Fibroblast of skin of scalp (primary cell): ENCODE measurements at regions not wholly inside any gene's neighbourhood (a gene's known extent, or its start where the extent isn't known, plus 50 kb on each side); places are given as distances from the start of the nearest gene placed in this dataset.

Experiments used
- DNase-seq: peaks from one replicate; pipeline ENCODE4 v3.0.0-alpha.2; 2013

DNA sequence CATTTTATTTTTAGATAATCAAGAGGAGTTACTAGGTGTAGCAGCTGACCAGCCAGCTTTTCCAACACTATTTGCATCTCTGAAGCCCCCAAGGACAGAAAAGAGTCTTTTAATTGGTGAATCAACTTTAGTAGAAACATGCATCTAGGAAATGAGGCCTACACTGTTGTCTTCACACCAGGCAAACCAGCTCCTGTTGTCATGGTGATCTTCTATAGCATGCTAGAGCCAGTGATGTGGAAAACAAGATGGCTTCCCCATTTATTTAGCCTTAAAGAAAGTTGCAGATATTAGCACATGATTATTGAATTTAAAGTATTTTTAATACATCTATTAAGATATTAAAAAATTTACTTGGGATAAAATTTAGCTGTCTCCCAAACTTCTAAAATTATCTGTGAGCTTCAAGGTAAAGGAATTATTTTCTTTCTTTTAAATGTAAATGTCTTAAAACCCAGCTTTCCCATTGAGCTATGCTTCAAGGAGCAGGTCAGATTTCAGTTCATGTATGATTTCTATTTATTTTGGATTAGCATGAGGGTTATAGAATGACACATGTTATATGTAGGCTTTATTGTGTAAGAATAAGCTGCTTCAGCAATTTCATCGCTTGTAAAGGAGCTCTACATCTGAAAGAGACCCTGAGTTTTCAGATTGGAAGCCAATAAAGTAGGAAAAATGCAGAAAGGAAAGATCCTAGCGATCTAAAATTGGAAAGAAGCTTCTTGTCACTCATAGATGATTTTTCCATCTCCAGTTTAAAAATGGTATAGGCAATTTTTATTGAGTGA, 564.9 kb upstream of the CITED2 start:
- no peak for DNase-seq

GRCh38 chr6:139932671-139933070, 558.2 kb upstream of the CITED2 start:
- DNase-seq, result no peak

- DNase-seq, result no peak
Observed at GRCh38 chr6:139931747-139932146, 557.3 kb upstream of the CITED2 start.

- DNase-seq, result no peak
Observed at GRCh38 chr6:139927742-139928305, 553.4 kb upstream of the CITED2 start.

GRCh38 chr6:139927236-139927635, 552.8 kb upstream of the CITED2 start:
- DNase-seq, result peak; percentile 85

DNA sequence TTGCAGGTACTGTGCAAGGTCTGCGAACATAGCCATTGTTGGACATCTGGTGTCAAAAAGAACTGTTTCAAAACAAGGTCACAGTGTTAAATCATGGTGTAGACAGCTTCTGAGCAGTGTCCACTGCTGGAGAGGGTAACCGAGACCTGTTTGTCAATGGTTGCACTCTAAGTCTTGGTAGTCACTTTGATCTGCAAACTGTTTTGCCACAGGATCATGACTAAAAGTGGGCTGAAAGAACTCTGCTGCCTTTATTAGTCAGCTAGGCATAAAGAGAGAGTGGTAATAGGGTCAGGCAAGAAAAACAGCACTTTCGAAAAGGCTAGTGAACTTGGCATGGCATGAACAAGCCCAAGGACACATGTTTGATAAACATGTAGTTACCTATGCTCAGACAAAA, 552.3 kb upstream of the CITED2 start:
- DNase-seq, result no peak

DNA sequence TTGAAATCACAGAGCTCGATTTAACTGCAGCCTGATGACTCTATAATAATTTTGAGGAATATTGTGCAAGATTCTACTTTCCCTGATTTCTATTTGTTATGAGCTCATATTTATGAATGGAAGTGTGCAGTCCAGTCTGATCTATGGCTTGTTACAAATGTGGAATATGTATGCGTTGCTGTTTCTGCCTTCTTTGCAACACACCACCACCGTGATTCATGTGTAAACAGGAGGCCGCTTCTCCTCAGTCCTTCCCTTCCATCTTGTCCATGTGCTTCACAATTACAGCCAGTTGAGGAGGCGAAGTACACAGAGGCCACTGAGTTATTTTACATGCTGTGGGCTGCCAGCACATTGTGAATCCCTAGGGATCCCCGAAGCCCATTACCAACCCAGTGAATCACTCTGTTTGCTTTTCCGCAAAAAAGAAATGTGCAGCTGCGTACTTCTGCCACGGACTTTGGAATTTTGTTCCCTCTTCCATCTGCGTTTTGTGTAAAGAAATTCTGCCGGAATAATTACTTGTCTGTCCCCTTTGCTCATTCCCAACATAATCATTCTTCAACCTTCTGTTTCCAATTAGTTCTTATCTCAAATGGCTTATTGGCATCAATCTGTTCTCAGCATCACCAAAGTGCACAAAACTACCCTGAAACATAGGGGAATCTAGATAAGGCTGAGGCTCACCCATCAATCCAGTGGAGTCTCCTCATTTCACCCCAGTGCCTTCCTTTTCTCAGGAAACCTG, 551.6 kb upstream of the CITED2 start:
- peak; percentile 96 for DNase-seq

DNA sequence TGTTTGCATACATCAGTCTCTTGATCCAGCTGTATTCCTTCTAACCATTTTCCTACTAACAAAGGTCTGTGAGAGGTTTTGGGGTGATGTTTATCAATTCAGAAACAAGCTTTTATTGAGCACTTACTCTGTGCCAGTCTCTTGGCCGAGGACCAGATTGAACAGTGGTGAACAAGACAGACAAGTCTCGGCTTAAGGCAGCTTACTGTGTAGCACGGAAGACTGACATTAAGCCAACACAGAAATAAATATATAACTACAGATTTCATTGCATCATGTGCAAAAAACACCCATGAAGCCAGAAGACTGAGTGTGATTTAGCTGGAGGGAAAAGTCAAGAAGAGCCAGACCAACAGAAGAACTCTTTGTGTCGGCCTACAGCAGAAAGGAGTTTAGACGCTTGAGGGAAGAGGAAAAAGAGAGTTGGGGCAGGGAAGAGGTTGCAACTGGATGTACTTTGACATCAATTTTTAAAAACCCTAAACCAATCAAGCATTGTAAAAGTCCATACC, 549.6 kb upstream of the CITED2 start:
- DNase-seq, result no peak

GRCh38 chr6:139922236-139922635, 547.8 kb upstream of the CITED2 start:
- no peak for DNase-seq

DNA sequence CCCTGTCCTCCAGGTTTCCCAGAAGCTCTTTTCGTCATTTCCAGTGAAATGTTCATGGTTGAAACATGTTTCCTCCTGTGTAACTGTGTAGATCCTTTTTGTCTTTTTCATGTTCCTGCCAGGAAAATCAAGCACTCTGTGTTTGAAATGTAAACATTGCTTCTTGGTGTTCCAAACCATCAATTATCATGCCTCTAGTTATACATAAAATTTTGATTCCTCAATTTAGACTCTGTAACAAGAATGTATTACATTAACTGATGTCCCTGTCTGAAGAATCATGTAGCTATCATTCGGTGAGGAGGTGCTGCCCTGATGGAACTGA, 546.3 kb upstream of the CITED2 start:
- DNase-seq, result no peak

DNA sequence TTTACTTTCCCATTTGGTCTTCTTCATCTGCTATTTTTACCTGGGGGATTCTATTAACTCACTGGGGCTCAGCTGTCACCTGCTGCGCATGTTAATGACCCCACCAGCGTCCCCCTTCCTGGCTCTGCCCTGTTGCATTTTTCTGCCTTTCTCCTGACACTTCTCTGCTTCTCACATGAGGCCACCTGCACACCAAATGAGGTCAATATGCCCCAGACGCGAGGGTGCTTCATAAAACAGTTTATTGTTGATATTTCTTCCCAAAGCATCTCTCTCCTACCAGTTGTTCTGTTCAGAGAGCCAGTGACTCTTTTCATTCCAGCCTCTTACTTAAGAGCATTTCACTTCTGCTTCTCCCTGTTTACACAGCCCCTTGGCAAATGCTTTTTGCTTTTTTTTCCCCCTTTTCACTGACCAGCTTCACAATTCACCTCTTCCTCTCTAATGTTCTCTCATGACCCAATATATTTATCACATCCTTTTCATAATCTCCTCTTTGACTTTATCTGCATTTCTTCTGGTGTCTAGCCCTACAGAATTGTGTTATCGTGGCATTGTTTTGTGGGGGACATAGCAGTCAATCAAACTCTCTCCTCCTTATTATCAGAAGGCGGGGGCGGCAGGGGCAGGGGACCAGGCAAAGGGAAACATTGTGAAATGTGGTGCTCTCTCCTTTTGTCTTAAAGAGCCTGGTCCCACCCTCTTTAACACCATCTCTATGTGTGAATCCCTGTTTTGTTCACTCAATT, 545.8 kb upstream of the CITED2 start:
- DNase-seq, result no peak

- no peak for DNase-seq
Observed at GRCh38 chr6:139919107-139920026, 544.9 kb upstream of the CITED2 start.

DNA sequence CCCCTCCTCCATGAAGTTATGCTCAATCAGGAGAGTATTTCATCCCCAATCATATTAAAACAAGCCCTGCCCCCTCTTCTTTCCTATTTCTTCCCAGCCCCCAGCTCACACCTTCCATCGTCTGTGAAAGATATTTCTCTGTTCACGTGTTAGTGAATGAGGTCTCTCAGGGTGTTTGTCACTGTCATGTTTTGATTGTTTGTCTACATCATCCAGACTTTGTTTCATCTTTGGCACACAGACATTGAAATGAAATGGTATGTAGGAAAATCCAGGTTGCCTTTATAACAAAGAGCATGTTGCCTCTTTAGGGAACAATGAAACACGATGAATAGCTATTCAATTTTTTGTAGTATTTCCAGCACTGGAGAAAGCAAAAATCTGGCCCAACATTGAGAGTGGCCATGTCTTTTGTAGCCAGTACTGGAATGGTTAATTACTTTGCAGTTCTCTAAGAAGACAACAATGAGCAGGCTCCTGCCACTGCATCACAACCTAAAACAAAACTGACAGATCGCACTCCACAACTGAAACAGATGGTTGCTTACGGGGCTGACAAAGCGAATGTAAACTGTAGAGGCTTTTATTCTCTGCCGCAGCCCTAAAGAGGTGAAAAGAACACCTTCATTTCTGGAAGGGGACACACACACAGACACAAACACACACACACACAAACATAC, 543.6 kb upstream of the CITED2 start:
- no peak for DNase-seq

DNA sequence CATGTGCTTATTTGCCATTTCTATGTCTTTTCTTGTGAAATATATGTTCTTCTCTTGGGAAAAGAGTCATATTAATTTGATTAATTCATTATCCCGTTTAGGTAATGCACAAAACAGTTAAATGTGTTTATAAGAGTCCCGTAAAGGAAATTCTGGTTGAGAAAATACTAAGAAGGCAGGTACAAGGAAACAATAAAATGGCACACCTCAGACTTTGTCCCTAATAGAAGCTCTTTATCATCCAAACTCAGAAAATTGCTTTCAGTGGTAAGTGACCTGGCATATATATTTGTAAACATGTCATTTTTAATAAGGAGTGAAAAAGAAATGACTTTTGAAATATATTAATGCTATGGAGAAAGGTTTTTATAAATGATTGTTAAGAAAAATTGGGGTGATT, 540.5 kb upstream of the CITED2 start:
- DNase-seq, result no peak

GRCh38 chr6:139912735-139913400, 538.4 kb upstream of the CITED2 start:
- DNase-seq, result no peak

DNA sequence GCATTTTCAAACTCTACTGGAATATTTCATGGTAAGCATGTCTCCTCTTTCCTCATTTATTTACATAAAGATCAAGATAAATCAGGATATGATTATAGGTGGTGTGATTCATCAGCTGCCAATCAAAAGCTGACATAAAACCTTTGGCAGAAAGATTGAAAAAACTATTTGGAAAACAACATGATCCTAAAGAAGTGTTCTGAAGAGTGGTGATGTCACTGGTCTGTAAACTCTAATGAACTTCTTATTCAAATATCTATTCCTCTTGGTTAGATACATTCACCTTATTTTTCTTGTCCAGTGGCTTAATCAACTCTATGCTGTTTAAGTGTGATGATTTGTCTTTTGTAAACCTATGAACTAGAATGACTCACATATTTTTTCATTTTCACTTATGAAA, 535.5 kb upstream of the CITED2 start:
- no peak for DNase-seq

DNA sequence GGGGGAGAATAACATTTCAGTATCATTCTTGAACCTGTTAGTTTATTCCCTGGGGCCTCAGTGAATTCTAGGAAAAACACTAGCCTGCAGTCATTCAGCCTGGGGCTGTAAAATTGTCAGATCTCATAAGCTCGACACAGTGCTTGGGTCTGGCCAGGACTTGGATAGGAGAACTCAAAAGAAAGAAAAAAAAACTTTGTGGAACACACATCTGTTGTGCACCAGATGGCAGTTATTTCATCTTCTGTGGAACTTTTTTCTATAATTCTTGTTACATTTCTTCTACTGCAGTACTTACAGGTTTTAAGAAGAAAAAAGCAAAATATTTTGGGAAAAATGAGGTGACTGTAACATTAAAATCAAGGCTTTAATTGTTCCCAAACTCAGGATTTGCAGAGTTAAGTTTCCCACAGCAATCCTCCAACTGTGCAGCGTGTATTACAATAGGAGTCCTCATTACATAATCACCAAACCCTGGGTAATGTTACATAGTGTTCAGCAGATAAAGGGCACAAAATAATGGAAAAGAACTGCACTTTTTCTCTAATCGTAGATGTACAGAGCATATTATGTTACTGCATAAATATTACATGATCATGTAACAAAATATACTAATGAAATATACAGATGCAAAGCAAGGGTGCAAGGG, 531.1 kb upstream of the CITED2 start:
- DNase-seq, result no peak

DNA sequence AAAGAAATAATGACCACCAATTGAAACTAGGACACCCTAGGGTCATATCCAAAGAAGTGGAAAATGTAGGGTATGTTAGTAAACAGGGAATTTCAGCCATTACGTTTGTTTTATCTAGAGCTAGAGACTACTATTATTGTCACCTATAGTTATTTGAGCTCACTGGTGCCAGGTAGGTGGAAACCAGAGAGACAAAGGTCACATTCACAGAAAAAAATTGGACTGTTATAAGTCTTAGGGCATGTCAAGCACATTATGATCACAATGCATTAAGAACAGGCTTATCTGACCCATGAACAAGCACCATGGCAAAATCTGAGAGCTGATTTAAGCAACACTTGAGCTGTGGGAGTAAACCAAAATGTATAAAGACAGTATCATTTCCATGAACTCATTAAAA, 530.1 kb upstream of the CITED2 start:
- DNase-seq, result no peak

- no peak for DNase-seq
Observed at GRCh38 chr6:139904158-139904533, 529.7 kb upstream of the CITED2 start.
